ENCODE measurements at regions not wholly inside any gene's neighbourhood (a gene's known extent, or its start where the extent isn't known, plus 50 kb on each side); places are given as distances from the start of the nearest gene placed in this dataset.
A peak's percentile ranks its signal among the peaks of the same experiment; 100 is the strongest.

DNA sequence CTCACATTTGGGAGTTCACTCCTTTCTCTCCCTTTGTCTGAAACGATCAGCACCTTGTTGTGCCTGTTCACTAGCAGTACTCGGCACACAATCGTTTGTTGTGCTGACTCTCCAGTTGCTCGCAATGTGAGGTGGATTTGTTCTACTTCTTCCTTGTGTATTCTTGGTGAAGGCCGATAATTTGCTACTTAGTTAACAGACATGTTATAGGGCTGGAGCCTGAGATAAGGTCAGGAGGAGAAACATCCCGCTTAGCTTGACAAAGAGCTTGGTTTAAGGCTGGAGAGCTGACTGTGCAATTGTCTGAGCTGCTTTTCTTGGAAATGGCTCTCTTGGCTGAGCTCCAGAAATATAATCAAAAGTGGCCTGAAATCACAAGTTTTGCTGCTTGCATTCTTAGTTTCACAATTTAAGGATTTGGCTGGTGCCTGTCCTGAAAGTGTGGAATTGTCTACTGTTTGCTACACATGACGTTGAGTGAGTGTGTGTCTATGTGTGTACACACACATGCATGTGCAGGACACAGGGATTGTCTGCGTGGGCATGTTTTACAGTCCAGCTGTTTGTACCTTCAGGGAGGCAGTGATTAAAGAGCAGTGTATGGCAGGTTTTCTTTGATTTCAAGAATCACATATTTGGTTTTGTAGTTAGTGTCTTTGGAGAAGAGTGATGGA, 77.7 kb downstream of the ARF6 start:
- Histone ChIP-seq H3K36me3 (no peaks in the 10 kb centered on the region), H3K27ac (peak overlapping the region; percentile 85 to 94 (median 92)), H3K27me3 (no peaks in the 10 kb centered on the region), H3K4me1 (peaks cover 42 to 89% (median 63%) of the 10 kb centered on the region in 3 donors), H3K4me3 (peak overlapping the region in 1 of 4 donors; percentile 2), H3K9me3 (no peaks in the 10 kb centered on the region)
- intact Hi-C loops (cut with DNase I): no loop called here
- no peak for DNase-seq
- TF ChIP-seq, protein P1, sequence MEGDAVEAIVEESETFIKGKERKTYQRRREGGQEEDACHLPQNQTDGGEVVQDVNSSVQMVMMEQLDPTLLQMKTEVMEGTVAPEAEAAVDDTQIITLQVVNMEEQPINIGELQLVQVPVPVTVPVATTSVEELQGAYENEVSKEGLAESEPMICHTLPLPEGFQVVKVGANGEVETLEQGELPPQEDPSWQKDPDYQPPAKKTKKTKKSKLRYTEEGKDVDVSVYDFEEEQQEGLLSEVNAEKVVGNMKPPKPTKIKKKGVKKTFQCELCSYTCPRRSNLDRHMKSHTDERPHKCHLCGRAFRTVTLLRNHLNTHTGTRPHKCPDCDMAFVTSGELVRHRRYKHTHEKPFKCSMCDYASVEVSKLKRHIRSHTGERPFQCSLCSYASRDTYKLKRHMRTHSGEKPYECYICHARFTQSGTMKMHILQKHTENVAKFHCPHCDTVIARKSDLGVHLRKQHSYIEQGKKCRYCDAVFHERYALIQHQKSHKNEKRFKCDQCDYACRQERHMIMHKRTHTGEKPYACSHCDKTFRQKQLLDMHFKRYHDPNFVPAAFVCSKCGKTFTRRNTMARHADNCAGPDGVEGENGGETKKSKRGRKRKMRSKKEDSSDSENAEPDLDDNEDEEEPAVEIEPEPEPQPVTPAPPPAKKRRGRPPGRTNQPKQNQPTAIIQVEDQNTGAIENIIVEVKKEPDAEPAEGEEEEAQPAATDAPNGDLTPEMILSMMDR (IDR thresholded peaks at IDR 0.05): no peak
- TF ChIP-seq POLR2A (IDR thresholded peaks at IDR 0.05): no peak
- 17 to 34% methylated on average over 8 of the region's 8 CpGs for WGBS, 2 donors

DNA sequence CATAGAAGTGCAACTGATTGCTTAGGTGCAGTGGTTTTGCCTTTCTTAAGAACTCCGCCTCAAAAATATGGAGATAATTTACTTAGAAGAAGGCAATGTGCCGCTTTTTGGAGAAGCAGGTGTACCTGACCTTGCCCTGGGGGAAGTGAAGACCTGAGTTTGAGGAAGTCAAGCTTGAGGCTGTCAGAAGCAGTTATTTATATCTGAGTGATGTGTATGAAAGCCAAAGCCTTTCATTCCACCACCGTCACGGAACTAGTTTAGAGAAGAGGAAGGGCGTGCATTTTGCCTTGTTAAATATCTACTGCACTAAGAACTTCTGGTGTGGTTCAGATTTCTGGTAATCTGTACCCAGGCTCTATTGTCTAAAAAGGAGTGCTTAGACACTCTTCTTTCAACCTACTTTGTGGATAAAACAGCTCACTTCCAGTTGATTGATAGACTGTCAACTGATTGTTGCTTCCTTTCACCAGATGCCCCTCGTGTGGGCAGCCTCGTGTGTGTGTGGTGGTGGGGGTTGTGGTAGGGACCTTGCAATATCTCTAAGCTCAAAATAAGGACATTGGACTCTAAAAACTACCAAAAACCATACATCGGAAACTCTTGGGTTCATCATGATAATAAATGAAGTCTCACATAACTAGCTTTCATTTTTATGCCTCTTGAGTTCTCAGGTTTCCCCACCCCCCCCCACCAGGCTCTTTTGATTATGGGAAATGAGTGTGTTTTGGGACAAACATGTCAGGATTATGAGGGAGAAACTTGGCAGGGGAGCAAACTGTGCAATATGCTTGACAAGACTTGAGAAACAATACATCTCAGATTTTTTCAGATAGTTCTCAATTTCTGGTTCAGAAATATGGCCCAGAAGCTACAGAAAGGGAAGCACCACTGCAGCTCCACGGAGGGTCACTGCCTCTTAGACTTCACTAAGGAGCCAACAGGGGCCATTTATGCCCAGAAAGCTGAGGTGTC, 78.6 kb downstream of the ARF6 start:
- Histone ChIP-seq H3K27me3 (no peaks in the 10 kb centered on the region), H3K9me3 (no peaks in the 10 kb centered on the region), H3K36me3 (no peaks in the 10 kb centered on the region), H3K4me1 (peaks cover 42 to 89% (median 68%) of the 10 kb centered on the region in 3 donors), H3K4me3 (peak overlapping the region in 1 of 4 donors; percentile 20), H3K27ac (peak overlapping the region; percentile 85 to 94 (median 92))
- TF ChIP-seq, protein P1 (IDR thresholded peaks at IDR 0.05): no peak
- peak in 1 of 4 donors; percentile 62 for TF ChIP-seq POLR2A (IDR thresholded peaks at IDR 0.05)
- no peak for DNase-seq
- WGBS, 2 donors: 17 to 22% methylated on average over 9 of the region's 9 CpGs
- intact Hi-C loops (cut with DNase I): no loop called here

DNA sequence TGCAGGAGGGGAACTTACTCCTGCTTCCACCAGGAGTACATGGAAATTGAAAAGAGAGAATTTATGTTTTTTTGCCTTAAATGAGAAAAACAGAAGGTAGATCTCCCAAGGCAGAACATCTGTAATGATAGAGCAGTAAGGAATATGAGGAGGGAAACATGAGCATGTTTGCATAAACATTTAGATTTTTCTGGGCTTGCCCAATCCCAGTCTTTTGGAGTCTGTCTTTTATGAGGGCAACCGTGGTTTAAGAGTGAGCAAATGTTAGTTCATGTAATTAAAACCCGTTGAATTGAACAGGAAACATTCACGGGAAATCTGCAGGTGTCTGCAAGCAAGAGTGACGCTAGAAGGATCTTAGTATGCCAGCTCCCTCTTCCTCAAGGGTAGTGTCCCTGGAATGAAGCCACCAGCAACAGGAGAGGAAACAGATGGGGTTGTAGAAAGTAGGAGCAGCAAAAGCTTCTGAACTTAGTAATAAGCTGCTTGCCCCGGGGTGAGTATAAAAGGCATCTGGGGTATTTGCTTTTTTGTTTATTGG, 79.3 kb downstream of the ARF6 start:
- H3K9me3 ChIP-seq: no peaks in the 10 kb centered on the region
- intact Hi-C loops (cut with DNase I): no loop called here
- no peaks in the 10 kb centered on the region for H3K27me3 ChIP-seq
- H3K4me3 ChIP-seq: peak overlapping the region in 2 of 4 donors; percentile 20 to 39
- TF ChIP-seq, protein P1 (IDR thresholded peaks at IDR 0.05): peak in 2 of 6 experiments; percentile 21 to 31
- no peak for TF ChIP-seq POLR2A (IDR thresholded peaks at IDR 0.05)
- peaks cover 42 to 87% (median 60%) of the 10 kb centered on the region in 3 donors for H3K4me1 ChIP-seq
- 6% methylated on average over 5 of the region's 5 CpGs for WGBS, 2 donors
- no peaks in the 10 kb centered on the region for H3K36me3 ChIP-seq
- peak overlapping the region; percentile 85 to 94 (median 92) for H3K27ac ChIP-seq
- DNase-seq: no peak

DNA sequence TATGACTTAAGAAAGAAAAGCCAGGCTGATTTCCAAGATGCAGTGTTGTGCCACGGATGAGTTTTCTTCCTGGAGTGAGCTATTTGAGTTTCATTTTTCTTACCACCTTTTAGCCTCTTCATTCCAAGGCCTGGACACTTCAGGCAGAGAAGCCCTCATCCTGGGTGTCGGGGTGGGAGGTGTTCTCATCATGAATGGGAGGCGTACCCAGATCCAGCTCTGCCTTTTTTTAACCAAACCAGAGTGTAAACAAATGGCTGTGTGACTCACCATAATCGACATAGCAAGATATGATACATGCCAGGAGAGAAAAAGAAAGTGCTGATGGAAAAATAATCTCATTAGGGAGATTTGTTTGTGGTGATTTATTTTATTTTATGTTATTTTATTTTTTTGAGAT, 79.9 kb downstream of the ARF6 start:
- peaks cover 42 to 87% (median 57%) of the 10 kb centered on the region in 3 donors for H3K4me1 ChIP-seq
- no peak for DNase-seq
- H3K27ac ChIP-seq: peak overlapping the region; percentile 85 to 94 (median 92)
- no peaks in the 10 kb centered on the region for H3K9me3 ChIP-seq
- H3K36me3 ChIP-seq: no peaks in the 10 kb centered on the region
- H3K4me3 ChIP-seq: peak overlapping the region in 2 of 4 donors; percentile 20 to 39
- H3K27me3 ChIP-seq: no peaks in the 10 kb centered on the region
- 0 to 4% methylated on average over 4 of the region's 4 CpGs for WGBS, 2 donors
- intact Hi-C loops (cut with DNase I): no loop called here
- TF ChIP-seq, protein P1 (IDR thresholded peaks at IDR 0.05): no peak
- peak in 1 of 4 donors; percentile 36 for TF ChIP-seq POLR2A (IDR thresholded peaks at IDR 0.05)

Data from esophagus squamous epithelium (tissue), 5 donors.